Stimulated activated CD4-positive, alpha-beta T cell treated with anti-CD3 and anti-CD28 coated beads, Interleukin-1b, Interleukin-23, amount 100 ng/mL, for 4 hours (primary cell): ENCODE measurements at regions not wholly inside any gene's neighbourhood (a gene's known extent, or its start where the extent isn't known, plus 50 kb on each side); places are given as distances from the start of the nearest gene placed in this dataset.

Experiments
- DNase-seq, 2 donors: peaks; one replicate each; pipeline ENCODE4 v3.0.0-alpha.2; 2020; ENCODE audit warnings: low read depth in 2 of 2

- DNase-seq = no peak
Measured at GRCh38 chr15:95903352-95903751, 427.1 kb upstream of the NR2F2 start.

- DNase-seq = no peak
Measured at GRCh38 chr15:95910643-95911212, 419.8 kb upstream of the NR2F2 start.

- no peak for DNase-seq
Measured at GRCh38 chr15:95911570-95912279, 418.8 kb upstream of the NR2F2 start.

- no peak for DNase-seq
Measured at GRCh38 chr15:95912280-95912625, 418.2 kb upstream of the NR2F2 start.

- no peak for DNase-seq
Measured at GRCh38 chr15:95912728-95913127, 417.8 kb upstream of the NR2F2 start.

- no peak for DNase-seq
Measured at GRCh38 chr15:95916568-95916967, 413.9 kb upstream of the NR2F2 start.

GRCh38 chr15:95918525-95918924, 412.0 kb upstream of the NR2F2 start:
- DNase-seq = no peak

GRCh38 chr15:95919460-95919859, 411.0 kb upstream of the NR2F2 start:
- DNase-seq = no peak

- DNase-seq = no peak
Measured at GRCh38 chr15:95921404-95921803, 409.1 kb upstream of the NR2F2 start.

GRCh38 chr15:95922431-95922830, 408.1 kb upstream of the NR2F2 start:
- DNase-seq = no peak

GRCh38 chr15:95923792-95924191, 406.7 kb upstream of the NR2F2 start:
- no peak for DNase-seq

- DNase-seq = no peak
Measured at GRCh38 chr15:95928822-95929221, 401.7 kb upstream of the NR2F2 start.

GRCh38 chr15:95929232-95929846, 401.2 kb upstream of the NR2F2 start:
- DNase-seq = no peak

- no peak for DNase-seq
Measured at GRCh38 chr15:95930659-95931375, 399.7 kb upstream of the NR2F2 start.

- no peak for DNase-seq
Measured at GRCh38 chr15:95931619-95932018, 398.9 kb upstream of the NR2F2 start.

GRCh38 chr15:95932141-95932540, 398.4 kb upstream of the NR2F2 start:
- DNase-seq = no peak

- DNase-seq = no peak
Measured at GRCh38 chr15:95932676-95933075, 397.8 kb upstream of the NR2F2 start.

- no peak for DNase-seq
Measured at GRCh38 chr15:95935852-95936251, 394.6 kb upstream of the NR2F2 start.

- DNase-seq = no peak
Measured at GRCh38 chr15:95937128-95937528, 393.4 kb upstream of the NR2F2 start.

- no peak for DNase-seq
Measured at GRCh38 chr15:95940431-95940985, 390.0 kb upstream of the NR2F2 start.

GRCh38 chr15:95944193-95944592, 386.3 kb upstream of the NR2F2 start:
- DNase-seq = no peak

GRCh38 chr15:95944661-95945255, 385.7 kb upstream of the NR2F2 start:
- DNase-seq = no peak
